ENCODE measurements at regions not wholly inside any gene's neighbourhood (a gene's known extent, or its start where the extent isn't known, plus 50 kb on each side); places are given as distances from the start of the nearest gene placed in this dataset.
A peak's percentile ranks its signal among the peaks of the same experiment; 100 is the strongest.

GRCh38 chr13:50713523-50714248, 129.8 kb downstream of the DLEU7 start:
- Histone ChIP-seq H3K36me3 (no peaks in the 10 kb centered on the region), H3K27ac (no peak overlapping the region), H3K4me1 (peaks cover 0 to 3% (median 0%) of the 10 kb centered on the region in 4 donors), H3K27me3 (no peaks in the 10 kb centered on the region), H3K4me3 (peak overlapping the region in 1 of 3 donors; percentile 8), H3K9me3 (no peaks in the 10 kb centered on the region)
- 58% methylated on average over 9 of the region's 12 CpGs for WGBS (ENCODE audit: insufficient coverage, low coverage, low lambda C conversion rate, missing lambda C conversion rate)
- intact Hi-C loops (cut with DNase I), result no loop called here
- DNase-seq, result no peak
- peak; percentile 60 to 69 (median 68) for ATAC-seq
- TF ChIP-seq CTCF (IDR thresholded peaks at IDR 0.05), result no peak
- peak; percentile 50 for TF ChIP-seq POLR2A (IDR thresholded peaks at IDR 0.05)

- H3K27me3 ChIP-seq, result no peaks in the 10 kb centered on the region
- intact Hi-C loops (cut with DNase I), result no loop called here
- TF ChIP-seq CTCF (IDR thresholded peaks at IDR 0.05) (no peak), POLR2A (IDR thresholded peaks at IDR 0.05) (no peak)
- peak in 2 of 4 donors; percentile 26 to 36 for ATAC-seq
- no peak for DNase-seq
- 77% methylated on average over 6 of the region's 12 CpGs for WGBS (ENCODE audit: insufficient coverage, low coverage, low lambda C conversion rate, missing lambda C conversion rate)
- H3K36me3 ChIP-seq, result no peaks in the 10 kb centered on the region
- H3K4me3 ChIP-seq, result no peak overlapping the region
- no peaks in the 10 kb centered on the region for H3K9me3 ChIP-seq
- no peak overlapping the region for H3K27ac ChIP-seq
- peaks cover 0 to 3% (median 0%) of the 10 kb centered on the region in 4 donors for H3K4me1 ChIP-seq
Measured at GRCh38 chr13:50714891-50715290, 128.6 kb downstream of the DLEU7 start.

- Histone ChIP-seq H3K4me1 (peaks cover 0 to 3% (median 0%) of the 10 kb centered on the region in 4 donors), H3K27me3 (no peaks in the 10 kb centered on the region), H3K9me3 (no peaks in the 10 kb centered on the region), H3K36me3 (no peaks in the 10 kb centered on the region), H3K27ac (peak overlapping the region in 1 of 3 donors; percentile 52), H3K4me3 (peak overlapping the region in 1 of 3 donors; percentile 19)
- ATAC-seq, result peak; percentile 63 to 74 (median 68)
- 74% methylated on average over 9 of the region's 14 CpGs for WGBS (ENCODE audit: insufficient coverage, low coverage, low lambda C conversion rate, missing lambda C conversion rate)
- DNase-seq, result peak; percentile 59 to 74 (median 60)
- peak; percentile 24 for TF ChIP-seq POLR2A (IDR thresholded peaks at IDR 0.05)
- no peak for TF ChIP-seq CTCF (IDR thresholded peaks at IDR 0.05)
- intact Hi-C loops (cut with DNase I), result no loop called here
Measured at GRCh38 chr13:50715402-50716146, 127.9 kb downstream of the DLEU7 start.

GRCh38 chr13:50720861-50721671, 122.4 kb downstream of the DLEU7 start:
- no peaks in the 10 kb centered on the region for H3K9me3 ChIP-seq
- no peaks in the 10 kb centered on the region for H3K4me1 ChIP-seq
- no peaks in the 10 kb centered on the region for H3K27me3 ChIP-seq
- intact Hi-C loops (cut with DNase I), result no loop called here
- no peaks in the 10 kb centered on the region for H3K36me3 ChIP-seq
- TF ChIP-seq CTCF (IDR thresholded peaks at IDR 0.05) (no peak), POLR2A (IDR thresholded peaks at IDR 0.05) (no peak)
- DNase-seq (no peak), ATAC-seq (no peak)
- no peak overlapping the region for H3K27ac ChIP-seq
- H3K4me3 ChIP-seq, result no peak overlapping the region
- WGBS (ENCODE audit: insufficient coverage, low coverage, low lambda C conversion rate, missing lambda C conversion rate), result 60% methylated on average over 8 of the region's 8 CpGs
